ENCODE measurements at regions not wholly inside any gene's neighbourhood (a gene's known extent, or its start where the extent isn't known, plus 50 kb on each side); places are given as distances from the start of the nearest gene placed in this dataset.

DNA sequence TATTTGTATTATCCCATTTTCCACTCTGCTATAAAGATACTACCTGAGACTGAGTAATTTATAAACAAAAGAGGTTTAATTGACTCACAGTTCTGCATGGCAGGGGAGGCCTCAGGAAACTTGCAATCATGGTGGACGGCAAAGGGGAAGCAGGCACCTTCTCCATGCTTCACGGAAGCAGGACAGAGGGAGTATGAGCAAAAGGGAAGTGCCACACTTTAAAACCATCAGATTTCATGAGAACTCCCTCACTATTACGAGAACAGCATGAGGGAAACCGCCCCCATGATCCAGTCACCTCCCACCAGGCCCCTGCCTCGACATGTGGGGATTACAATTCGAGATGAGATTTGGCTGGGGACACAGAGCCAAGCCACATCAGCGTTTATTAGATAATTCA, 172.8 kb downstream of the NR2F2 start:
- TF ChIP-seq, protein P1, sequence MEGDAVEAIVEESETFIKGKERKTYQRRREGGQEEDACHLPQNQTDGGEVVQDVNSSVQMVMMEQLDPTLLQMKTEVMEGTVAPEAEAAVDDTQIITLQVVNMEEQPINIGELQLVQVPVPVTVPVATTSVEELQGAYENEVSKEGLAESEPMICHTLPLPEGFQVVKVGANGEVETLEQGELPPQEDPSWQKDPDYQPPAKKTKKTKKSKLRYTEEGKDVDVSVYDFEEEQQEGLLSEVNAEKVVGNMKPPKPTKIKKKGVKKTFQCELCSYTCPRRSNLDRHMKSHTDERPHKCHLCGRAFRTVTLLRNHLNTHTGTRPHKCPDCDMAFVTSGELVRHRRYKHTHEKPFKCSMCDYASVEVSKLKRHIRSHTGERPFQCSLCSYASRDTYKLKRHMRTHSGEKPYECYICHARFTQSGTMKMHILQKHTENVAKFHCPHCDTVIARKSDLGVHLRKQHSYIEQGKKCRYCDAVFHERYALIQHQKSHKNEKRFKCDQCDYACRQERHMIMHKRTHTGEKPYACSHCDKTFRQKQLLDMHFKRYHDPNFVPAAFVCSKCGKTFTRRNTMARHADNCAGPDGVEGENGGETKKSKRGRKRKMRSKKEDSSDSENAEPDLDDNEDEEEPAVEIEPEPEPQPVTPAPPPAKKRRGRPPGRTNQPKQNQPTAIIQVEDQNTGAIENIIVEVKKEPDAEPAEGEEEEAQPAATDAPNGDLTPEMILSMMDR (IDR thresholded peaks at IDR 0.05; ENCODE audit: borderline replicate concordance, extremely low read depth, low read length, poor library complexity, severe bottlenecking) = no peak
- TF ChIP-seq EZH2 (IDR thresholded peaks at IDR 0.05; ENCODE audit: borderline replicate concordance, low read depth, low read length, severe bottlenecking) = no peak
